ENCODE measurements at regions not wholly inside any gene's neighbourhood (a gene's known extent, or its start where the extent isn't known, plus 50 kb on each side); places are given as distances from the start of the nearest gene placed in this dataset.

GRCh38 chr12:14186193-14186502 is 179.3 kb upstream of the ATF7IP start:
- H3F3A ChIP-seq (ENCODE audit: control insufficient read depth, insufficient read depth), result no peaks in the 10 kb centered on the region
- peaks cover 2% of the 10 kb centered on the region; the same call in 1 of the 2 replicates for H3K9me3 ChIP-seq (ENCODE audit: control insufficient read depth, insufficient read depth, low read length)
- no peak for TF ChIP-seq CTCF (IDR thresholded peaks at IDR 0.05; ENCODE audit: low read depth, low read length, poor library complexity, severe bottlenecking)
- no peak for TF ChIP-seq EZH2phosphoT487 (IDR thresholded peaks at IDR 0.05; ENCODE audit: borderline replicate concordance, low read length)
- H3K36me3 ChIP-seq (ENCODE audit: control insufficient read depth, low read length), result no peaks in the 10 kb centered on the region
- no peak overlapping the region for H3K4me2 ChIP-seq (ENCODE audit: low read length)
- no peaks in the 10 kb centered on the region for H4K20me1 ChIP-seq (ENCODE audit: control insufficient read depth, insufficient read depth, low read depth, low read length)
- no peak overlapping the region for H3K27ac ChIP-seq (ENCODE audit: low read depth, low read length)
- H3K27me3 ChIP-seq (ENCODE audit: control insufficient read depth, low read length), result no peaks in the 10 kb centered on the region
- H3K4me3 ChIP-seq (ENCODE audit: low read length), result no peak overlapping the region
- H3K4me1 ChIP-seq (ENCODE audit: control insufficient read depth, low read length), result peaks cover 21% of the 10 kb centered on the region
- no peaks in the 10 kb centered on the region for H3K9me2 ChIP-seq (replicated peaks; ENCODE audit: control insufficient read depth, low read length)
- H3K79me2 ChIP-seq (ENCODE audit: control insufficient read depth, low read length), result no peaks in the 10 kb centered on the region

- no peaks in the 10 kb centered on the region for H3K79me2 ChIP-seq (ENCODE audit: control insufficient read depth, low read length)
- no peaks in the 10 kb centered on the region for H3K27me3 ChIP-seq (ENCODE audit: control insufficient read depth, low read length)
- H4K20me1 ChIP-seq (ENCODE audit: control insufficient read depth, insufficient read depth, low read depth, low read length), result no peaks in the 10 kb centered on the region
- H3K4me2 ChIP-seq (ENCODE audit: low read length), result no peak overlapping the region
- H3F3A ChIP-seq (ENCODE audit: control insufficient read depth, insufficient read depth), result no peaks in the 10 kb centered on the region
- no peaks in the 10 kb centered on the region for H3K9me2 ChIP-seq (replicated peaks; ENCODE audit: control insufficient read depth, low read length)
- peaks cover 29% of the 10 kb centered on the region for H3K4me1 ChIP-seq (ENCODE audit: control insufficient read depth, low read length)
- no peak overlapping the region for H3K4me3 ChIP-seq (ENCODE audit: low read length)
- no peaks in the 10 kb centered on the region for H3K36me3 ChIP-seq (ENCODE audit: control insufficient read depth, low read length)
- H3K9me3 ChIP-seq (ENCODE audit: control insufficient read depth, insufficient read depth, low read length), result peaks cover 4% of the 10 kb centered on the region; the same call in 1 of the 2 replicates
- TF ChIP-seq CTCF (IDR thresholded peaks at IDR 0.05; ENCODE audit: low read depth, low read length, poor library complexity, severe bottlenecking), result no peak
- H3K27ac ChIP-seq (ENCODE audit: low read depth, low read length), result no peak overlapping the region
These were observed 178.5 kb upstream of the ATF7IP start for GRCh38 chr12:14187002-14187401.

GRCh38 chr12:14187966-14188365 is 177.5 kb upstream of the ATF7IP start:
- no peaks in the 10 kb centered on the region for H3K79me2 ChIP-seq (ENCODE audit: control insufficient read depth, low read length)
- TF ChIP-seq CTCF (IDR thresholded peaks at IDR 0.05; ENCODE audit: low read depth, low read length, poor library complexity, severe bottlenecking), result no peak
- TF ChIP-seq EZH2phosphoT487 (IDR thresholded peaks at IDR 0.05; ENCODE audit: borderline replicate concordance, low read length), result no peak
- no peaks in the 10 kb centered on the region for H4K20me1 ChIP-seq (ENCODE audit: control insufficient read depth, insufficient read depth, low read depth, low read length)
- no peaks in the 10 kb centered on the region for H3K36me3 ChIP-seq (ENCODE audit: control insufficient read depth, low read length)
- H3K9me3 ChIP-seq (ENCODE audit: control insufficient read depth, insufficient read depth, low read length), result peaks cover 4% of the 10 kb centered on the region; the same call in 1 of the 2 replicates
- no peak overlapping the region for H3K4me3 ChIP-seq (ENCODE audit: low read length)
- no peaks in the 10 kb centered on the region for H3K27me3 ChIP-seq (ENCODE audit: control insufficient read depth, low read length)
- H3K4me1 ChIP-seq (ENCODE audit: control insufficient read depth, low read length), result peaks cover 30% of the 10 kb centered on the region
- no peak overlapping the region for H3K4me2 ChIP-seq (ENCODE audit: low read length)
- no peaks in the 10 kb centered on the region for H3F3A ChIP-seq (ENCODE audit: control insufficient read depth, insufficient read depth)
- no peak overlapping the region for H3K27ac ChIP-seq (ENCODE audit: low read depth, low read length)
- no peaks in the 10 kb centered on the region for H3K9me2 ChIP-seq (replicated peaks; ENCODE audit: control insufficient read depth, low read length)

GRCh38 chr12:14188744-14189143 is 176.7 kb upstream of the ATF7IP start:
- no peak overlapping the region for H3K4me3 ChIP-seq (ENCODE audit: low read length)
- peaks cover 37% of the 10 kb centered on the region for H3K4me1 ChIP-seq (ENCODE audit: control insufficient read depth, low read length)
- no peak overlapping the region for H3K27ac ChIP-seq (ENCODE audit: low read depth, low read length)
- H3K4me2 ChIP-seq (ENCODE audit: low read length), result no peak overlapping the region
- H3K9me2 ChIP-seq (replicated peaks; ENCODE audit: control insufficient read depth, low read length), result no peaks in the 10 kb centered on the region
- H3K36me3 ChIP-seq (ENCODE audit: control insufficient read depth, low read length), result no peaks in the 10 kb centered on the region
- H4K20me1 ChIP-seq (ENCODE audit: control insufficient read depth, insufficient read depth, low read depth, low read length), result no peaks in the 10 kb centered on the region
- no peaks in the 10 kb centered on the region for H3K79me2 ChIP-seq (ENCODE audit: control insufficient read depth, low read length)
- no peaks in the 10 kb centered on the region for H3K27me3 ChIP-seq (ENCODE audit: control insufficient read depth, low read length)
- H3F3A ChIP-seq (ENCODE audit: control insufficient read depth, insufficient read depth), result no peaks in the 10 kb centered on the region
- no peak for TF ChIP-seq EZH2phosphoT487 (IDR thresholded peaks at IDR 0.05; ENCODE audit: borderline replicate concordance, low read length)
- TF ChIP-seq CTCF (IDR thresholded peaks at IDR 0.05; ENCODE audit: low read depth, low read length, poor library complexity, severe bottlenecking), result no peak
- H3K9me3 ChIP-seq (ENCODE audit: control insufficient read depth, insufficient read depth, low read length), result peaks cover 4% of the 10 kb centered on the region; the same call in 1 of the 2 replicates

All from DOHH2 (cell line).